ENCODE measurements at regions not wholly inside any gene's neighbourhood (a gene's known extent, or its start where the extent isn't known, plus 50 kb on each side); places are given as distances from the start of the nearest gene placed in this dataset.
"Not testable (repeated sequence)": the region's sequence is repeated elsewhere in the genome, so short reads cannot be mapped to it uniquely, and the experiment has no call there.

GRCh38 chr11:93902921-93903320 lies 52.5 kb upstream of the VSTM5 start:
- DNase-seq (ENCODE audit: low spot score), result no peak

- DNase-seq (ENCODE audit: low spot score), result no peak
These were observed 53.6 kb upstream of the VSTM5 start for GRCh38 chr11:93903989-93904388.

- no peak for DNase-seq (ENCODE audit: low spot score)
These were observed 54.3 kb upstream of the VSTM5 start for GRCh38 chr11:93904716-93905115.

GRCh38 chr11:93905384-93905783 lies 55.0 kb upstream of the VSTM5 start:
- peak; percentile 21 for DNase-seq (ENCODE audit: low spot score)

- DNase-seq (ENCODE audit: low spot score), result no peak
These were observed 56.1 kb upstream of the VSTM5 start for GRCh38 chr11:93906486-93906885.

- DNase-seq (ENCODE audit: low spot score), result no peak
These were observed 57.5 kb upstream of the VSTM5 start for GRCh38 chr11:93907901-93908300.

- DNase-seq (ENCODE audit: low spot score), result peak; percentile 79
These were observed 58.3 kb upstream of the VSTM5 start for GRCh38 chr11:93908689-93909088.

GRCh38 chr11:93917673-93918072 lies 67.3 kb upstream of the VSTM5 start:
- DNase-seq (ENCODE audit: low spot score), result no peak

- peak; percentile 67 for DNase-seq (ENCODE audit: low spot score)
These were observed 71.5 kb upstream of the VSTM5 start for GRCh38 chr11:93921695-93922468.

- no peak for DNase-seq (ENCODE audit: low spot score)
These were observed 72.4 kb upstream of the VSTM5 start for GRCh38 chr11:93922830-93923229.

GRCh38 chr11:93926099-93926498 lies 75.7 kb upstream of the VSTM5 start:
- not testable (repeated sequence) for DNase-seq (ENCODE audit: low spot score)

GRCh38 chr11:93929407-93929806 lies 79.0 kb upstream of the VSTM5 start:
- DNase-seq (ENCODE audit: low spot score), result no peak

GRCh38 chr11:93933230-93933629 lies 82.8 kb upstream of the VSTM5 start:
- no peak for DNase-seq (ENCODE audit: low spot score)

GRCh38 chr11:93935826-93936225 lies 85.3 kb upstream of the HEPHL1 start:
- no peak for DNase-seq (ENCODE audit: low spot score)

- DNase-seq (ENCODE audit: low spot score), result no peak
These were observed 84.7 kb upstream of the HEPHL1 start for GRCh38 chr11:93936460-93936859.

- no peak for DNase-seq (ENCODE audit: low spot score)
These were observed 81.9 kb upstream of the HEPHL1 start for GRCh38 chr11:93939084-93939760.

GRCh38 chr11:93940395-93940794 lies 80.8 kb upstream of the HEPHL1 start:
- DNase-seq (ENCODE audit: low spot score), result no peak

- DNase-seq (ENCODE audit: low spot score), result no peak
These were observed 79.0 kb upstream of the HEPHL1 start for GRCh38 chr11:93942176-93942575.

- DNase-seq (ENCODE audit: low spot score), result no peak
These were observed 75.6 kb upstream of the HEPHL1 start for GRCh38 chr11:93945596-93945995.

GRCh38 chr11:93952082-93952780 lies 68.9 kb upstream of the HEPHL1 start:
- DNase-seq (ENCODE audit: low spot score), result no peak

GRCh38 chr11:93957397-93957952 lies 63.7 kb upstream of the HEPHL1 start:
- no peak for DNase-seq (ENCODE audit: low spot score)

- DNase-seq (ENCODE audit: low spot score), result no peak
These were observed 62.2 kb upstream of the HEPHL1 start for GRCh38 chr11:93958991-93959390.

- no peak for DNase-seq (ENCODE audit: low spot score)
These were observed 61.5 kb upstream of the HEPHL1 start for GRCh38 chr11:93959663-93960062.
